Right lobe of liver (tissue), 4 donors: ENCODE measurements at regions not wholly inside any gene's neighbourhood (a gene's known extent, or its start where the extent isn't known, plus 50 kb on each side); places are given as distances from the start of the nearest gene placed in this dataset.

ENCODE experiments used
- POLR2A ChIP-seq: fragments of 450-650 bp; IDR thresholded peaks from one replicate; pipeline ENCODE4 v1.6.1; 2017; ENCODE audit warnings: antibody characterized with exemption, mild to moderate bottlenecking
- TF ChIP-seq, protein P1 (sequence below), 4 donors: fragments of 200-600 bp in 3 of 4; fragments of 450-650 bp in 1 of 4; IDR thresholded peaks; one replicate each; pipeline versions ENCODE4 v1.5.1 to v1.8.0; 2016 to 2022; ENCODE audit warnings: antibody characterized with exemption in 4 of 4, mild to moderate bottlenecking in 2 of 4
- donor health status: DM: no; HTN: no; CAD: no.
- donor health status: DM: no; HTN: no; CAD: no.
- donor health status: DM: no; HTN: yes; CAD: no.

DNA sequence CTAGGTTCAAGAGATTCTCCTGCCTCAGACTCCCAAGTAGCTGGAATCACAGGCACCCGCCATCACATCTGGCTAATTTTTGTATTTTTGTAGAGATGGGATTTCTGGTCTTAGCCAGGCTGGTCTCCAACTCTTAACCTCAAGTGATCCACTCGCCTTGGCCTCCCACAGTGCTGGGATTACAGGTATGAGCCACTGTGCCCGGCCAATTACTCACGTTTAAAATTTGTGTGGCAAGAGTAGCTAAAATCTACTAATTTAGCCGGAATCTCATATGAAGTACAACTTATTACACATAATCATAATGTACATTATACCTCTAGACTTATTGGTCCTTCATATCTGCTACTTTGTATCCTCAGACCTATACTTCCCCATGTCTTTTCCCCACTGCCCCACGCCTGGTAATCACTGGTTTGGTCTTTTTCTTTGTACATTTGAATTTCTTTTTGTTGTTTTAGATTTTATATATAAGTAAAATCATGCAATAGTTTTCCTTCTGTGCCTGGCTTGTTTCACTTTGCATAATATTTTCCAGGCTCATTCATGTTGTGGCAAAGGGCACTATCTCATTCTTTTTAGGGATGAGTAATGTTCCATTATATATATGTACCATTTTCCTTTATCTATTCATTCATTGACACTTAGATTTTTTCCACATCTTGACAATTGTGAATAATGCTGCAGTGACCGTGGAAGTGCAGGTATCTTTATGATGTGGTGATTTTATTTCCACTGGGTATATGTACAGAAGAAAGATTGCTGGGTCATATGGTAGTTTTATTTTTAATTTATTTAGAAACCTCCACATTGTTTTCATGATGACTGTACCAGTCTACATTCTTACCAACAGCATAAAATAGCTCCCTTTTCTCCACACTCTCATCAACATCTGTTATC, 605.0 kb upstream of the CBLB start:
- TF ChIP-seq, protein P1, sequence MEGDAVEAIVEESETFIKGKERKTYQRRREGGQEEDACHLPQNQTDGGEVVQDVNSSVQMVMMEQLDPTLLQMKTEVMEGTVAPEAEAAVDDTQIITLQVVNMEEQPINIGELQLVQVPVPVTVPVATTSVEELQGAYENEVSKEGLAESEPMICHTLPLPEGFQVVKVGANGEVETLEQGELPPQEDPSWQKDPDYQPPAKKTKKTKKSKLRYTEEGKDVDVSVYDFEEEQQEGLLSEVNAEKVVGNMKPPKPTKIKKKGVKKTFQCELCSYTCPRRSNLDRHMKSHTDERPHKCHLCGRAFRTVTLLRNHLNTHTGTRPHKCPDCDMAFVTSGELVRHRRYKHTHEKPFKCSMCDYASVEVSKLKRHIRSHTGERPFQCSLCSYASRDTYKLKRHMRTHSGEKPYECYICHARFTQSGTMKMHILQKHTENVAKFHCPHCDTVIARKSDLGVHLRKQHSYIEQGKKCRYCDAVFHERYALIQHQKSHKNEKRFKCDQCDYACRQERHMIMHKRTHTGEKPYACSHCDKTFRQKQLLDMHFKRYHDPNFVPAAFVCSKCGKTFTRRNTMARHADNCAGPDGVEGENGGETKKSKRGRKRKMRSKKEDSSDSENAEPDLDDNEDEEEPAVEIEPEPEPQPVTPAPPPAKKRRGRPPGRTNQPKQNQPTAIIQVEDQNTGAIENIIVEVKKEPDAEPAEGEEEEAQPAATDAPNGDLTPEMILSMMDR (IDR thresholded peaks at IDR 0.05): no peak
- no peak for TF ChIP-seq POLR2A
